Sigmoid colon (tissue), 6 donors: ENCODE measurements at regions not wholly inside any gene's neighbourhood (a gene's known extent, or its start where the extent isn't known, plus 50 kb on each side); places are given as distances from the start of the nearest gene placed in this dataset.

Experiments
- DNase-seq: peaks from one replicate; pipeline ENCODE4 v3.0.0-alpha.2; 2019
- H3K27ac ChIP-seq, 4 donors: fragments of 200-600 bp; sonication (generic); one replicate each; pipeline ENCODE4 v1.5.1; 2016 to 2019; ENCODE audit warnings: mild to moderate bottlenecking in 1 of 4
- H3K27me3 ChIP-seq, 3 donors: fragments of 200-600 bp; sonication (generic); one replicate each; pipeline ENCODE4 v1.5.1; 2019; ENCODE audit warnings: mild to moderate bottlenecking in 1 of 3
- H3K36me3 ChIP-seq, 4 donors: fragments of 200-600 bp; sonication (generic); one replicate each; pipeline ENCODE4 v1.5.1; 2016 to 2019
- H3K4me1 ChIP-seq, 4 donors: fragments of 200-600 bp; sonication (generic); one replicate each; pipeline ENCODE4 v1.5.1; 2017 to 2019
- H3K4me3 ChIP-seq, 4 donors: fragments of 200-600 bp; sonication (generic); one replicate each; pipeline ENCODE4 v1.5.1; 2017 to 2019; ENCODE audit warnings: mild to moderate bottlenecking in 2 of 4, moderate library complexity in 1 of 4
- H3K9me3 ChIP-seq, 4 donors: fragments of 200-600 bp in 3 of 4; sonication (generic) in 3 of 4; one replicate each; pipeline versions ENCODE4 v1.5.1 to v1.6.1; 2013 to 2019
- CTCF ChIP-seq, 4 experiments: fragments of 450-650 bp in 3 of 4; fragments of 200-600 bp in 1 of 4; IDR thresholded peaks; one replicate each; pipeline ENCODE4 v1.5.1; 2016 to 2019; ENCODE audit warnings: antibody characterized with exemption in 4 of 4, mild to moderate bottlenecking in 3 of 4, moderate library complexity in 2 of 4
- EP300 ChIP-seq, 4 donors: sonication (generic); formaldehyde crosslinking; IDR thresholded peaks; one replicate each; pipeline ENCODE4 v1.6.1; 2017; ENCODE audit warnings: antibody characterized with exemption in 4 of 4
- POLR2A ChIP-seq, 2 donors: fragments of 450-650 bp; IDR thresholded peaks; one replicate each; pipeline ENCODE4 v1.6.1; 2016; ENCODE audit warnings: antibody characterized with exemption in 2 of 2, mild to moderate bottlenecking in 2 of 2, moderate library complexity in 2 of 2
- POLR2AphosphoS5 ChIP-seq, 4 donors: sonication (generic); formaldehyde crosslinking; IDR thresholded peaks; one replicate each; pipeline ENCODE4 v1.6.1; 2017; ENCODE audit warnings: antibody characterized with exemption in 4 of 4
- WGBS, 2 donors: extraction: QIAGEN DNeasy Blood & Tissue Kit; methylation state at CpG; one replicate each; pipeline ENCODE4 v1.1.7; 2013; 5-methylcytosine and 5-hydroxymethylcytosine counted together
- intact Hi-C: fragments of 100-400 bp; cut with DNase I; formaldehyde crosslinking; loops from one replicate; pipeline ENCODE4 v1.15.1; 2023
- donor health status: healthy with polysubstance abuse.
- donor health status: healthy.

- Histone ChIP-seq H3K27me3 (no peaks in the 10 kb centered on the region), H3K27ac (no peak overlapping the region), H3K4me3 (no peak overlapping the region), H3K4me1 (no peaks in the 10 kb centered on the region), H3K36me3 (no peaks in the 10 kb centered on the region), H3K9me3 (peaks cover 0 to 3% (median 0%) of the 10 kb centered on the region in 4 donors)
- 81 to 84% methylated on average over 8 of the region's 8 CpGs for WGBS, 2 donors
- DNase-seq, result no peak
- no peak for TF ChIP-seq POLR2AphosphoS5 (IDR thresholded peaks at IDR 0.05)
- TF ChIP-seq EP300 (IDR thresholded peaks at IDR 0.05), result no peak
- no peak for TF ChIP-seq POLR2A (IDR thresholded peaks at IDR 0.05)
- TF ChIP-seq CTCF (IDR thresholded peaks at IDR 0.05), result no peak
- intact Hi-C loops, result no loop called here
Measured at GRCh38 chr15:25525741-25526140, 86.9 kb upstream of the UBE3A start.

- H3K27ac ChIP-seq, result no peak overlapping the region
- DNase-seq, result no peak
- 82 to 89% methylated on average over 6 of the region's 6 CpGs for WGBS, 2 donors
- intact Hi-C loops, result no loop called here
- no peak for TF ChIP-seq CTCF (IDR thresholded peaks at IDR 0.05)
- TF ChIP-seq POLR2A (IDR thresholded peaks at IDR 0.05), result no peak
- no peak for TF ChIP-seq EP300 (IDR thresholded peaks at IDR 0.05)
- no peak for TF ChIP-seq POLR2AphosphoS5 (IDR thresholded peaks at IDR 0.05)
- no peaks in the 10 kb centered on the region for H3K4me1 ChIP-seq
- no peak overlapping the region for H3K4me3 ChIP-seq
- H3K9me3 ChIP-seq, result no peaks in the 10 kb centered on the region
- no peaks in the 10 kb centered on the region for H3K27me3 ChIP-seq
- H3K36me3 ChIP-seq, result no peaks in the 10 kb centered on the region
Measured at GRCh38 chr15:25515633-25516032, 76.8 kb upstream of the UBE3A start.

GRCh38 chr15:25514522-25514921 lies 75.7 kb upstream of the UBE3A start:
- H3K27ac ChIP-seq, result no peak overlapping the region
- 87 to 91% methylated on average over 9 of the region's 9 CpGs for WGBS, 2 donors
- H3K4me3 ChIP-seq, result no peak overlapping the region
- DNase-seq, result no peak
- TF ChIP-seq CTCF (IDR thresholded peaks at IDR 0.05), result no peak
- no peak for TF ChIP-seq POLR2A (IDR thresholded peaks at IDR 0.05)
- no peak for TF ChIP-seq POLR2AphosphoS5 (IDR thresholded peaks at IDR 0.05)
- no peak for TF ChIP-seq EP300 (IDR thresholded peaks at IDR 0.05)
- intact Hi-C loops, result no loop called here
- no peaks in the 10 kb centered on the region for H3K27me3 ChIP-seq
- no peaks in the 10 kb centered on the region for H3K36me3 ChIP-seq
- H3K4me1 ChIP-seq, result no peaks in the 10 kb centered on the region
- no peaks in the 10 kb centered on the region for H3K9me3 ChIP-seq

GRCh38 chr15:25512957-25513356 lies 74.1 kb upstream of the UBE3A start:
- intact Hi-C loops, result no loop called here
- Histone ChIP-seq H3K27me3 (no peaks in the 10 kb centered on the region), H3K36me3 (no peaks in the 10 kb centered on the region), H3K4me3 (no peak overlapping the region), H3K27ac (no peak overlapping the region), H3K9me3 (no peaks in the 10 kb centered on the region), H3K4me1 (no peaks in the 10 kb centered on the region)
- WGBS, 2 donors, result 65 to 67% methylated on average over 3 of the region's 3 CpGs
- no peak for TF ChIP-seq EP300 (IDR thresholded peaks at IDR 0.05)
- TF ChIP-seq CTCF (IDR thresholded peaks at IDR 0.05), result no peak
- TF ChIP-seq POLR2A (IDR thresholded peaks at IDR 0.05), result no peak
- no peak for TF ChIP-seq POLR2AphosphoS5 (IDR thresholded peaks at IDR 0.05)
- no peak for DNase-seq

- TF ChIP-seq POLR2A (IDR thresholded peaks at IDR 0.05) (no peak), POLR2AphosphoS5 (IDR thresholded peaks at IDR 0.05) (no peak), EP300 (IDR thresholded peaks at IDR 0.05) (no peak), CTCF (IDR thresholded peaks at IDR 0.05) (no peak)
- WGBS, 2 donors, result 87 to 91% methylated on average over 4 of the region's 4 CpGs
- Histone ChIP-seq H3K4me1 (no peaks in the 10 kb centered on the region), H3K27ac (no peak overlapping the region), H3K36me3 (no peaks in the 10 kb centered on the region), H3K27me3 (no peaks in the 10 kb centered on the region), H3K9me3 (no peaks in the 10 kb centered on the region), H3K4me3 (no peak overlapping the region)
- intact Hi-C loops, result no loop called here
- no peak for DNase-seq
Measured at GRCh38 chr15:25510146-25510545, 71.3 kb upstream of the UBE3A start.
